ENCODE measurements at regions not wholly inside any gene's neighbourhood (a gene's known extent, or its start where the extent isn't known, plus 50 kb on each side); places are given as distances from the start of the nearest gene placed in this dataset.

GRCh38 chr5:124996023-124996763 lies 249.8 kb upstream of the ZNF608 start:
- no peaks in the 10 kb centered on the region for H3K4me1 ChIP-seq (ENCODE audit: insufficient read depth, insufficient read length)
- no peak overlapping the region for H3K9ac ChIP-seq (ENCODE audit: insufficient read length, low read depth)
- no peaks in the 10 kb centered on the region for H3K36me3 ChIP-seq (ENCODE audit: insufficient read depth, insufficient read length, low read length)
- no peak overlapping the region for H3K4me3 ChIP-seq (ENCODE audit: insufficient read length, low read depth)
- no peaks in the 10 kb centered on the region for H3K27me3 ChIP-seq (ENCODE audit: insufficient read depth, insufficient read length)
- TF ChIP-seq ZNF274 (IDR thresholded peaks at IDR 0.05; ENCODE audit: low read depth, low read length) (no peak), SUZ12 (IDR thresholded peaks at IDR 0.05; ENCODE audit: extremely low read depth, insufficient read depth, insufficient read length) (no peak), YY1 (IDR thresholded peaks at IDR 0.05; ENCODE audit: insufficient read depth, insufficient read length) (no peak)
- H3K9me3 ChIP-seq (ENCODE audit: insufficient read depth, low read length) = no peaks in the 10 kb centered on the region
- DNase-seq (ENCODE audit: low read depth, low spot score) = peak; percentile 54

- TF ChIP-seq SUZ12 (IDR thresholded peaks at IDR 0.05; ENCODE audit: extremely low read depth, insufficient read depth, insufficient read length) (no peak), YY1 (IDR thresholded peaks at IDR 0.05; ENCODE audit: insufficient read depth, insufficient read length) (no peak), ZNF274 (IDR thresholded peaks at IDR 0.05; ENCODE audit: low read depth, low read length) (no peak)
- DNase-seq (ENCODE audit: low read depth, low spot score) = peak; percentile 50
- H3K4me3 ChIP-seq (ENCODE audit: insufficient read length, low read depth) = no peak overlapping the region
- H3K36me3 ChIP-seq (ENCODE audit: insufficient read depth, insufficient read length, low read length) = no peaks in the 10 kb centered on the region
- no peaks in the 10 kb centered on the region for H3K9me3 ChIP-seq (ENCODE audit: insufficient read depth, low read length)
- H3K4me1 ChIP-seq (ENCODE audit: insufficient read depth, insufficient read length) = no peaks in the 10 kb centered on the region
- no peaks in the 10 kb centered on the region for H3K27me3 ChIP-seq (ENCODE audit: insufficient read depth, insufficient read length)
- H3K9ac ChIP-seq (ENCODE audit: insufficient read length, low read depth) = no peak overlapping the region
Measured at GRCh38 chr5:124996764-124997077, 250.3 kb upstream of the ZNF608 start.

- no peak overlapping the region for H3K4me3 ChIP-seq (ENCODE audit: insufficient read length, low read depth)
- no peak for DNase-seq (ENCODE audit: low read depth, low spot score)
- no peaks in the 10 kb centered on the region for H3K4me1 ChIP-seq (ENCODE audit: insufficient read depth, insufficient read length)
- TF ChIP-seq YY1 (IDR thresholded peaks at IDR 0.05; ENCODE audit: insufficient read depth, insufficient read length) = no peak
- TF ChIP-seq ZNF274 (IDR thresholded peaks at IDR 0.05; ENCODE audit: low read depth, low read length) = no peak
- H3K27me3 ChIP-seq (ENCODE audit: insufficient read depth, insufficient read length) = no peaks in the 10 kb centered on the region
- H3K36me3 ChIP-seq (ENCODE audit: insufficient read depth, insufficient read length, low read length) = no peaks in the 10 kb centered on the region
- no peak overlapping the region for H3K9ac ChIP-seq (ENCODE audit: insufficient read length, low read depth)
- H3K9me3 ChIP-seq (ENCODE audit: insufficient read depth, low read length) = no peaks in the 10 kb centered on the region
Measured at GRCh38 chr5:124997186-124997893, 250.9 kb upstream of the ZNF608 start.

GRCh38 chr5:124998520-124998919 lies 252.1 kb upstream of the ZNF608 start:
- Histone ChIP-seq H3K9ac (ENCODE audit: insufficient read length, low read depth) (no peak overlapping the region), H3K27me3 (ENCODE audit: insufficient read depth, insufficient read length) (no peaks in the 10 kb centered on the region), H3K4me1 (ENCODE audit: insufficient read depth, insufficient read length) (no peaks in the 10 kb centered on the region), H3K9me3 (ENCODE audit: insufficient read depth, low read length) (no peaks in the 10 kb centered on the region), H3K4me3 (ENCODE audit: insufficient read length, low read depth) (no peak overlapping the region), H3K36me3 (ENCODE audit: insufficient read depth, insufficient read length, low read length) (no peaks in the 10 kb centered on the region)
- TF ChIP-seq SUZ12 (IDR thresholded peaks at IDR 0.05; ENCODE audit: extremely low read depth, insufficient read depth, insufficient read length) (no peak), ZNF274 (IDR thresholded peaks at IDR 0.05; ENCODE audit: low read depth, low read length) (no peak), YY1 (IDR thresholded peaks at IDR 0.05; ENCODE audit: insufficient read depth, insufficient read length) (no peak)
- no peak for DNase-seq (ENCODE audit: low read depth, low spot score)

GRCh38 chr5:125002727-125003598 lies 256.5 kb upstream of the ZNF608 start:
- peaks cover 3% of the 10 kb centered on the region for H3K4me1 ChIP-seq (ENCODE audit: insufficient read depth, insufficient read length)
- H3K36me3 ChIP-seq (ENCODE audit: insufficient read depth, insufficient read length, low read length) = no peaks in the 10 kb centered on the region
- no peak overlapping the region for H3K4me3 ChIP-seq (ENCODE audit: insufficient read length, low read depth)
- no peaks in the 10 kb centered on the region for H3K27me3 ChIP-seq (ENCODE audit: insufficient read depth, insufficient read length)
- H3K9me3 ChIP-seq (ENCODE audit: insufficient read depth, low read length) = peaks cover 2% of the 10 kb centered on the region; the same call in 1 of the 2 replicates
- no peak for TF ChIP-seq YY1 (IDR thresholded peaks at IDR 0.05; ENCODE audit: insufficient read depth, insufficient read length)
- no peak for TF ChIP-seq ZNF274 (IDR thresholded peaks at IDR 0.05; ENCODE audit: low read depth, low read length)
- no peak for TF ChIP-seq SUZ12 (IDR thresholded peaks at IDR 0.05; ENCODE audit: extremely low read depth, insufficient read depth, insufficient read length)
- DNase-seq (ENCODE audit: low read depth, low spot score) = no peak
- H3K9ac ChIP-seq (ENCODE audit: insufficient read length, low read depth) = no peak overlapping the region

- Histone ChIP-seq H3K27me3 (ENCODE audit: insufficient read depth, insufficient read length) (no peaks in the 10 kb centered on the region), H3K9ac (ENCODE audit: insufficient read length, low read depth) (no peak overlapping the region), H3K9me3 (ENCODE audit: insufficient read depth, low read length) (peaks cover 4% of the 10 kb centered on the region; the same call in 1 of the 2 replicates), H3K36me3 (ENCODE audit: insufficient read depth, insufficient read length, low read length) (no peaks in the 10 kb centered on the region), H3K4me1 (ENCODE audit: insufficient read depth, insufficient read length) (peaks cover 3% of the 10 kb centered on the region), H3K4me3 (ENCODE audit: insufficient read length, low read depth) (no peak overlapping the region)
- no peak for TF ChIP-seq ZNF274 (IDR thresholded peaks at IDR 0.05; ENCODE audit: low read depth, low read length)
- TF ChIP-seq SUZ12 (IDR thresholded peaks at IDR 0.05; ENCODE audit: extremely low read depth, insufficient read depth, insufficient read length) = no peak
- TF ChIP-seq YY1 (IDR thresholded peaks at IDR 0.05; ENCODE audit: insufficient read depth, insufficient read length) = no peak
- DNase-seq (ENCODE audit: low read depth, low spot score) = no peak
Measured at GRCh38 chr5:125004009-125004408, 257.6 kb upstream of the ZNF608 start.

GRCh38 chr5:125005266-125005665 lies 258.8 kb upstream of the ZNF608 start:
- TF ChIP-seq SUZ12 (IDR thresholded peaks at IDR 0.05; ENCODE audit: extremely low read depth, insufficient read depth, insufficient read length) (no peak), ZNF274 (IDR thresholded peaks at IDR 0.05; ENCODE audit: low read depth, low read length) (no peak), YY1 (IDR thresholded peaks at IDR 0.05; ENCODE audit: insufficient read depth, insufficient read length) (no peak)
- Histone ChIP-seq H3K27me3 (ENCODE audit: insufficient read depth, insufficient read length) (no peaks in the 10 kb centered on the region), H3K9ac (ENCODE audit: insufficient read length, low read depth) (no peak overlapping the region), H3K4me1 (ENCODE audit: insufficient read depth, insufficient read length) (peaks cover 3% of the 10 kb centered on the region), H3K4me3 (ENCODE audit: insufficient read length, low read depth) (no peak overlapping the region), H3K9me3 (ENCODE audit: insufficient read depth, low read length) (peaks cover 4% of the 10 kb centered on the region), H3K36me3 (ENCODE audit: insufficient read depth, insufficient read length, low read length) (no peaks in the 10 kb centered on the region)
- DNase-seq (ENCODE audit: low read depth, low spot score) = no peak
